ENCODE measurements at regions not wholly inside any gene's neighbourhood (a gene's known extent, or its start where the extent isn't known, plus 50 kb on each side); places are given as distances from the start of the nearest gene placed in this dataset.

DNA sequence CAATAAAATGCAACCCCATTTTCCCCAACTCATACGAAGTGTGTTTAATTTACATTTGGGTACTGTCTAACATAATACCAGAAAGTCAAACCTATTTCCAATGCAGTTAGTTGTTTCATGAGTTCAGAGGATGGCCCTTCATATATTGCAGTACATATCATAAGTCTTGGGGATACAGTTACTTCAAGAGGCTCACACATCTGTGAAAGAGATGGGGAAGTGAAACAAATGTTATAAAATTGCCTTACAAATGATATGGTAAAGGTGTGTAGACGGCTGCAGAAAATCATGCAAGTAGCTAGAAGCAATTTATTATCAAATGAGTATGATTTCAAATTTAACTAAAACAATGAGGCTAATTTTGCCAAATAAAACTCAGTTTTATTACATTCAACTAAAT is 219.0 kb upstream of the CDH12 start:
- H3K4me1 ChIP-seq = no peaks in the 10 kb centered on the region
- H3K4me3 ChIP-seq = no peak overlapping the region
- H3K27me3 ChIP-seq = no peaks in the 10 kb centered on the region
- TF ChIP-seq, protein P1, sequence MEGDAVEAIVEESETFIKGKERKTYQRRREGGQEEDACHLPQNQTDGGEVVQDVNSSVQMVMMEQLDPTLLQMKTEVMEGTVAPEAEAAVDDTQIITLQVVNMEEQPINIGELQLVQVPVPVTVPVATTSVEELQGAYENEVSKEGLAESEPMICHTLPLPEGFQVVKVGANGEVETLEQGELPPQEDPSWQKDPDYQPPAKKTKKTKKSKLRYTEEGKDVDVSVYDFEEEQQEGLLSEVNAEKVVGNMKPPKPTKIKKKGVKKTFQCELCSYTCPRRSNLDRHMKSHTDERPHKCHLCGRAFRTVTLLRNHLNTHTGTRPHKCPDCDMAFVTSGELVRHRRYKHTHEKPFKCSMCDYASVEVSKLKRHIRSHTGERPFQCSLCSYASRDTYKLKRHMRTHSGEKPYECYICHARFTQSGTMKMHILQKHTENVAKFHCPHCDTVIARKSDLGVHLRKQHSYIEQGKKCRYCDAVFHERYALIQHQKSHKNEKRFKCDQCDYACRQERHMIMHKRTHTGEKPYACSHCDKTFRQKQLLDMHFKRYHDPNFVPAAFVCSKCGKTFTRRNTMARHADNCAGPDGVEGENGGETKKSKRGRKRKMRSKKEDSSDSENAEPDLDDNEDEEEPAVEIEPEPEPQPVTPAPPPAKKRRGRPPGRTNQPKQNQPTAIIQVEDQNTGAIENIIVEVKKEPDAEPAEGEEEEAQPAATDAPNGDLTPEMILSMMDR (IDR thresholded peaks at IDR 0.05) = no peak
- intact Hi-C loops (cut with DNase I) = no loop called here
- FAIRE-seq = no peak
- no peaks in the 10 kb centered on the region for H3K9me3 ChIP-seq
- no peaks in the 10 kb centered on the region for H3K36me3 ChIP-seq
- 47 to 54% methylated on average over 2 of the region's 2 CpGs for WGBS, 2 donors
- no peak overlapping the region for H3K27ac ChIP-seq
- no peak for ATAC-seq
- DNase-seq = no peak

DNA sequence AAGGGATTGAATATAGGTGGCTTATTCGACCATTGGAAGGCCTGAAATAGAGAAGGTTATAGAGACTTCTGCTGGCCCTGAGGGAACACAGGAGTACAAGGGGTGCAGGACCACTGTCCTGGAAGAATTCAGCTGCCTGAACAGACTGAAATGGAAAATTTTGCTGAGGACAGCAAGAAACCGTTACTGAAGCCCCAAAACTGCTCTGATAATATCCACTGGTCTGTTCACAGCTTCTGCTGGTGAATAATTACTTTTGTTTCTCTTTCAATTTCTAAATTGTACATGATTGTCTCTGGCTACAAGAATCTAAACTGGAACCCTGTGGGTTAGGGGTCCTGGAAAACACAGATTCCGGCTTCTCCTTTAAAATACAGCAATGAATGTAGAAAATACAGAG is 218.5 kb upstream of the CDH12 start:
- Histone ChIP-seq H3K27me3 (no peaks in the 10 kb centered on the region), H3K4me1 (no peaks in the 10 kb centered on the region), H3K4me3 (no peak overlapping the region), H3K36me3 (no peaks in the 10 kb centered on the region), H3K27ac (no peak overlapping the region), H3K9me3 (no peaks in the 10 kb centered on the region)
- TF ChIP-seq, protein P1 (IDR thresholded peaks at IDR 0.05) = no peak
- intact Hi-C loops (cut with DNase I) = no loop called here
- no peak for FAIRE-seq
- DNase-seq = no peak
- ATAC-seq = no peak
- WGBS, 2 donors = 48 to 57% methylated on average over 3 of the region's 3 CpGs

DNA sequence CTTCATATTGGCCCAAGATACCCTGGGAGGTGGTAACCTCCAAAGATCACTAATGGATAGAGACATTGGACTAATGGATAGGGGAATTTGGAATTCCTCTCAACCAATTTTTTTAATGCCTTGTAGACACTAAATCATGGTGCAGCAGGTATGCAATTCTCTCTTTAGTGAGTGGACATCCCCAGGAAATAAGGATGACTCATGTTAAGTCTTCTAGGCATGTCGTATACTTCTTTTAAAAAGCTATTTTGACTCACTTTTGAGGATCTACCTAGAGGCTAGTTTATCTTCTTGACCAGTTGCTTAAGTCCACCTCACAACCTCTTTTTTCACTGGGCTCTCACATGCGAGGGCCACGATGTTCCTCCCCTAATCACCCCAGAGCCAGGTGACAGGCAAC is 211.6 kb upstream of the CDH12 start:
- intact Hi-C loops (cut with DNase I) = no loop called here
- H3K36me3 ChIP-seq = no peaks in the 10 kb centered on the region
- no peaks in the 10 kb centered on the region for H3K27me3 ChIP-seq
- no peaks in the 10 kb centered on the region for H3K9me3 ChIP-seq
- H3K27ac ChIP-seq = no peak overlapping the region
- no peak overlapping the region for H3K4me3 ChIP-seq
- TF ChIP-seq, protein P1 (IDR thresholded peaks at IDR 0.05) = no peak
- DNase-seq (no peak), FAIRE-seq (no peak), ATAC-seq (no peak)
- no peaks in the 10 kb centered on the region for H3K4me1 ChIP-seq
- WGBS, 2 donors = 54 to 76% methylated on average over 3 of the region's 3 CpGs

DNA sequence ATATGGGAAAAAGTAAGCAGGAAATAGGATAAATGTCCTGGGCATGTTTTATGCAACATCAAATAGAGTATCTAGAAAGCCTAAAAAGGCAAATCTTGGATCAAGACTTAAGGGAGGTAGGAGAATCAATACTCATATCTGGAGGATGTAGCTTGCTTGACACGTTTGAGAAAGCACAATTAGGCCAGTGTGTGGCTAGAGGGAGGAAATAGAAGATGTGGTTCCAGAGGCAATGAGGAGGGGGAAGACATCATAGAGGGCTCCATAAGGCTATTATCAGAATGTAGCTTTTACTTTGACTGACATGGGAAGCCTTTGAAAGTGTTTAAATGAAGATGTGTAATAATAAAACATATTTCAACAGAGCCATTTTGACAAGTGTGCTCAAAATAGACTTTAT is 200.7 kb upstream of the CDH12 start:
- intact Hi-C loops (cut with DNase I) = no loop called here
- no peak for DNase-seq
- Histone ChIP-seq H3K27ac (no peak overlapping the region), H3K36me3 (no peaks in the 10 kb centered on the region), H3K4me3 (no peak overlapping the region), H3K4me1 (no peaks in the 10 kb centered on the region), H3K9me3 (no peaks in the 10 kb centered on the region), H3K27me3 (no peaks in the 10 kb centered on the region)
- no peak for ATAC-seq
- TF ChIP-seq, protein P1 (IDR thresholded peaks at IDR 0.05) = no peak
- no peak for FAIRE-seq
- WGBS, 2 donors = 1 to 7% methylated on average over 1 of the region's 1 CpG

DNA sequence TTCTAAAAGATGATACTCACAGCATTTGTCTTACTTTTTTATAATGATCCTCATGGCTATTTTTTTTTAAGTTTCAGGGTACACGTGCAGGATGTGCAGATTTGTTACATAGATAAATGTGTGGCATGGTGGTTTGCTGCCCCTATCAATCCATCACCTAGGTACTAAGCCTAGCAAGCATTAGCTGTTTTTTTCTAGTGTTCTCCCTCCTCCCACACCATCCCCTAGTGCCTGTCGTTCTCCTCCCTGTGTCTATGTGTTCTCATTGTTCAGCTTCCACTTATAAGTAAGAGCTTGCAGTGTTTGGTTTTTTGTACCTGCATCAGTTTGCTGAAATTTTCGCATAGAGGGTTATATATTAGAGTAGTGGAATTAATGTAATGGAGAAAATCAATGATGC is 189.1 kb upstream of the CDH12 start:
- no peaks in the 10 kb centered on the region for H3K36me3 ChIP-seq
- no peak overlapping the region for H3K27ac ChIP-seq
- ATAC-seq (no peak), FAIRE-seq (no peak), DNase-seq (no peak)
- TF ChIP-seq, protein P1 (IDR thresholded peaks at IDR 0.05) = no peak
- intact Hi-C loops (cut with DNase I) = no loop called here
- no peak overlapping the region for H3K4me3 ChIP-seq
- H3K4me1 ChIP-seq = no peaks in the 10 kb centered on the region
- H3K9me3 ChIP-seq = no peaks in the 10 kb centered on the region
- WGBS, 2 donors = 11 to 19% methylated on average over 3 of the region's 3 CpGs
- no peaks in the 10 kb centered on the region for H3K27me3 ChIP-seq

Data from pancreas (tissue), 10 donors.